ENCODE measurements at regions not wholly inside any gene's neighbourhood (a gene's known extent, or its start where the extent isn't known, plus 50 kb on each side); places are given as distances from the start of the nearest gene placed in this dataset.
"Not testable (repeated sequence)": the region's sequence is repeated elsewhere in the genome, so short reads cannot be mapped to it uniquely, and the experiment has no call there.

DNA sequence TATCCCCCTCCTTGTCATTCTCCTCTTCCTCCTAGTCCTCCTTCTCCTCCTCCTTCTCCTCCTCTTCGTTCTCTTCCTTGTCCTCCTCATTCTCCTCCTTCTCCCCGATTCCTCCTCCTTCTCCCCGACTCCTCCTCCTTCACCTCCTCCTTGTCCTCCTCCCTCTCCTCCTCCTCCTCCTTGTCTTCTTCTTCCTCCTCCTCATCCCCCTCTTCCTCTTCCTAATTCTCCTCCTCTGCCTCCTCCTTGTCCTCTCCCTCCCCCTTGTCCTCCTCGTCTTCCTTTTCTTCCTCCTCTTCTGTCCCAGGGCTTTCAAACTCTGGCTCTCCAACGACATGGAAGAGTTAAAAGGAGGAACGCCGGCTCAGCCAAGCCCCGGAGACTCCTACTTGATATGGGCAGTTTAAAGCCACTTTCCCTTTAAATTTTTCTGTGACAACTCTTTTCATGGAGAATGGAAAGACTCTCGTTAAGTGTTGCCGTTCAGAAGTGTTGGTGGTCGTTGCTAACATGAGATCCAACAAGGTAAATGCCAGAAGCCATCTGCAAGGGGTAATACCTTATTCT lies 115.5 kb upstream of the FAM20C start:
- TF ChIP-seq, protein P1, sequence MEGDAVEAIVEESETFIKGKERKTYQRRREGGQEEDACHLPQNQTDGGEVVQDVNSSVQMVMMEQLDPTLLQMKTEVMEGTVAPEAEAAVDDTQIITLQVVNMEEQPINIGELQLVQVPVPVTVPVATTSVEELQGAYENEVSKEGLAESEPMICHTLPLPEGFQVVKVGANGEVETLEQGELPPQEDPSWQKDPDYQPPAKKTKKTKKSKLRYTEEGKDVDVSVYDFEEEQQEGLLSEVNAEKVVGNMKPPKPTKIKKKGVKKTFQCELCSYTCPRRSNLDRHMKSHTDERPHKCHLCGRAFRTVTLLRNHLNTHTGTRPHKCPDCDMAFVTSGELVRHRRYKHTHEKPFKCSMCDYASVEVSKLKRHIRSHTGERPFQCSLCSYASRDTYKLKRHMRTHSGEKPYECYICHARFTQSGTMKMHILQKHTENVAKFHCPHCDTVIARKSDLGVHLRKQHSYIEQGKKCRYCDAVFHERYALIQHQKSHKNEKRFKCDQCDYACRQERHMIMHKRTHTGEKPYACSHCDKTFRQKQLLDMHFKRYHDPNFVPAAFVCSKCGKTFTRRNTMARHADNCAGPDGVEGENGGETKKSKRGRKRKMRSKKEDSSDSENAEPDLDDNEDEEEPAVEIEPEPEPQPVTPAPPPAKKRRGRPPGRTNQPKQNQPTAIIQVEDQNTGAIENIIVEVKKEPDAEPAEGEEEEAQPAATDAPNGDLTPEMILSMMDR (IDR thresholded peaks at IDR 0.05) = not testable (repeated sequence)
- not testable (repeated sequence) for TF ChIP-seq POLR2A (IDR thresholded peaks at IDR 0.05)
